NCI-H226 (cell line): ENCODE measurements at regions not wholly inside any gene's neighbourhood (a gene's known extent, or its start where the extent isn't known, plus 50 kb on each side); places are given as distances from the start of the nearest gene placed in this dataset.
"Not testable (repeated sequence)": the region's sequence is repeated elsewhere in the genome, so short reads cannot be mapped to it uniquely, and the experiment has no call there.

Experiments
- DNase-seq: peaks from one replicate; pipeline ENCODE4 v3.0.0-alpha.2; 2015

DNA sequence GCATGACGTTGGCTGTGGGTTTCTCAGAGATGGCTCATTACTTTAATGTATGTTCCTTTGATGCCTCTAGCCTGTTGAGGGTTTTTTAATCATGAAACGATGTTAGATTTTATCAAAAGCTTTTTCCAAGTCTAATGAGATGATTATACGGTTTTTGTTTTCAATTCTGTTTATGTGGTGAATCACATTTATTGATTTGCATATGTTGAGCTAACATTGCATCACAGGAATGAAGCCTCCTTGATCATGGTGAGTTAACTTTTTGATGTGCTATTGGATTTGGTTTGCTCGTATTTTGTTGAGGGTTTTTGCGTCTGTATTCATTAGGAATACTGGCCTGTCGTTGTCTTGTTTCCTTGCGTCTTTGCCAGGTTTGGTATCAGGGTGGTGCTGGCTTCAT, 52.3 kb upstream of the PTPN12 start:
- DNase-seq: no peak

DNA sequence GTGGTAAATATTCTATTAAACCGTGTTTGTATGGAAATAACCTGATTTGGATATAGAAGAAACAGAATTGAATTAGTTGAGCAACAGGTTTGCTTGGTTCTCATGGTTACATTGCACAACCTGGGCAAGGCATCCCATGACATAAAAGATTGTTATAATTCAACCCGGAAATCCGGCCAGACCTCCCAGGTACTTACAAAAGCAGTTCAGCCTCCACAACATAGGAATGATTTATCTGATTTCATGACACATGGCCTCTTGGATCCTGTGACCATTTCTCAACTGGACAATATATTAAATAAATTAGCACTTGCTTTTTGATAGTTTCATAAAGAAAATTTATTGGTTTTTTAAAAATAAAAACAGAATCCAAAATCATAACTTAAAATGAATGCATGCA, 55.1 kb upstream of the PTPN12 start:
- peak; percentile 77 for DNase-seq

- no peak for DNase-seq
Observed at GRCh38 chr7:77481615-77482014, 55.5 kb upstream of the PTPN12 start.

DNA sequence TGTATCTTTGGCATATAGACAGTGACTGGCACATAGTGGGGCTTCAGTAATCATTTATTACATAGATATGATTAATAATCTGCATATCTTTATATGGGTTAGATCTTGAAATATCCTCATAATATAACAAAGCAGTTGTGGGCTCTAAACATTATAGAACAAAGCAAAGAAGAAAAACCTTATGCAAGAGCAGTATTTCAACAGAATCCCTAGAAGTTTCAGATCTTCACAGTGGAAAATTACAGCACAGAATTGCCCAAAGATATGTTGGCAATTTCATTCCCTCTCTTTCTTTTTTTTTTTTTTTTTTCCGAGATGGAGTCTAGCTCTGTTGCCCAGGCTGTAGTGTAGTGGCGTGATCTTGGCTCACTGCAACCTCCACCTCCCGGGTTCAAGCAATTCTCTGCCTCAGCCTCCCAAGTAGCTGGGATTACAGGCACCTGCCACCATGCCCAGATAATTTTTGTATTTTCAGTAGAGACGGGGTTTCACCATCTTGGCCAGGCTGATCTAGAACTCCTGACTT, 56.9 kb upstream of the PTPN12 start:
- not testable (repeated sequence) for DNase-seq

- peak; percentile 52 for DNase-seq
Observed at GRCh38 chr7:77479536-77480088, 57.5 kb upstream of the PTPN12 start.

- no peak for DNase-seq
Observed at GRCh38 chr7:77476871-77477270, 60.2 kb upstream of the PTPN12 start.

DNA sequence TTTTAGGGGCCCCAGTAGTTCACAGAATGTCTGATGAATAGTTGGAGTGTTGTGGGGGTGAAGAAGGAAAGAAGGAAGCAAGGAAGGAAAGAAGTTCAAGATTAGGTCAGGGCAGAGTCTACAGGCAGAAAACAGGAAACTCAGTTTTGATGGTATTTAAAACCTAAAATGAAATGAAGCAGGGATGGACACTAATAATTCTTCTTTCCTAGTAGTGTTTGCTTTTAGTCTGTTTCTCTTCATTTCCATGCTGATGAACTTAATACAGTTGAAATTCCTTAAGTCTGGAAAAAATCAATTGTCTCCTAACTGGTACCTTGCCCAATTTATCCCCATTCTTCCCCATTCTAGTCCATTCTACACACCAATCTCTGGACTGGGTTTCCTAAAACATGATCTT, 59.0 kb upstream of the GSAP start:
- no peak for DNase-seq

GRCh38 chr7:77474756-77475155, 58.6 kb upstream of the GSAP start:
- no peak for DNase-seq

GRCh38 chr7:77473229-77474005, 57.3 kb upstream of the GSAP start:
- DNase-seq: no peak

GRCh38 chr7:77469927-77470326, 53.8 kb upstream of the GSAP start:
- DNase-seq: no peak

DNA sequence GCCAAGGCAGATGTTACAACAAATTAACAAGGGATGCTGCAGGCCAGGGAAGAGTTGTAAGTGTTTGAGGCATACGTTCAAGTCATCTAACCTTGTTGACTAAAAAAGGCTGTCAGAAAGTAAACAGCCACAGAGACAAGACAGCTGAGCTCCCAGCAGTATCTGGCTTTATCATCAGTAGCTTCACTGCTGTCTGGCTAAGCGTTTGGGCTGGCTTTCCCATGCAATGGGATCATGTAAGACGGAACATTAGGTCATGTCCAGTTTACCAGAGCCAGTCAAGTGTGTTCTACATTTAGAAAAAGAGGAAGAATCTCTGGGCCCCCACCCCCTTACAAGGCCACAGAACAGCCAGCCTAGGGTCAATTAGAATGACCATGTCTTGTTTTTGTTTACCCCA, 51.3 kb upstream of the GSAP start:
- no peak for DNase-seq

- DNase-seq: no peak
Observed at GRCh38 chr7:77466450-77466849, 50.3 kb upstream of the GSAP start.
